H9 (cell line): ENCODE measurements at regions not wholly inside any gene's neighbourhood (a gene's known extent, or its start where the extent isn't known, plus 50 kb on each side); places are given as distances from the start of the nearest gene placed in this dataset.

Experiments
- DNase-seq: peaks from one replicate; pipeline ENCODE4 v3.0.0-alpha.2; 2017
- H2AFZ ChIP-seq: one replicate; pipeline ENCODE4 v1.6.1; 2013; ENCODE audit warnings: mild to moderate bottlenecking, low read length, control low read depth, moderate library complexity
- H2AK5ac ChIP-seq: 2 replicates; pipeline ENCODE4 v1.6.1; 2013; ENCODE audit warnings: low read length, control low read depth, mixed read lengths; ENCODE audit not compliant: insufficient read length
- H2BK120ac ChIP-seq: one replicate; pipeline ENCODE4 v1.6.1; 2013; ENCODE audit warnings: low read depth, mild to moderate bottlenecking, low read length, control low read depth, inconsistent platforms; ENCODE audit not compliant: poor library complexity, severe bottlenecking
- H2BK12ac ChIP-seq: 2 replicates; pipeline ENCODE4 v1.6.1; 2013; ENCODE audit warnings: low read length, control low read depth, mixed read lengths, low read depth; ENCODE audit not compliant: insufficient read length
- H2BK15ac ChIP-seq: 2 replicates; pipeline ENCODE4 v1.6.1; 2013; ENCODE audit warnings: low read depth, low read length, control low read depth
- H2BK20ac ChIP-seq: one replicate; pipeline ENCODE4 v1.6.1; 2013; ENCODE audit warnings: low read depth, mild to moderate bottlenecking, low read length, control low read depth, inconsistent platforms; ENCODE audit not compliant: poor library complexity, severe bottlenecking
- H2BK5ac ChIP-seq: 2 replicates; pipeline ENCODE4 v1.6.1; 2013; ENCODE audit warnings: low read length, control low read depth, mixed read lengths; ENCODE audit not compliant: insufficient read length
- H3K14ac ChIP-seq: 2 replicates; pipeline ENCODE4 v1.6.1; 2013; ENCODE audit warnings: low read length, control low read depth; ENCODE audit not compliant: insufficient read depth
- H3K18ac ChIP-seq: 2 replicates; pipeline ENCODE4 v1.6.1; 2013; ENCODE audit warnings: low read depth, mild to moderate bottlenecking, mixed read lengths, low read length, control low read depth; ENCODE audit not compliant: insufficient read length
- H3K23ac ChIP-seq: 2 replicates; pipeline ENCODE4 v1.6.1; 2013; ENCODE audit warnings: low read length, control low read depth, mixed read lengths, low read depth; ENCODE audit not compliant: insufficient read length
- H3K23me2 ChIP-seq: 2 replicates; pipeline ENCODE4 v1.6.1; 2013; ENCODE audit warnings: low read depth, mild to moderate bottlenecking, mixed read lengths, low read length, control low read depth; ENCODE audit not compliant: insufficient read length, poor library complexity, severe bottlenecking
- H3K27ac ChIP-seq: 2 replicates; pipeline ENCODE4 v1.5.1; 2013; ENCODE audit warnings: low read length, control low read depth, mixed read lengths, low read depth; ENCODE audit not compliant: insufficient read length
- H3K27me3 ChIP-seq: 2 replicates; pipeline ENCODE4 v1.6.1; 2013; ENCODE audit warnings: low read length, control low read depth, inconsistent platforms; ENCODE audit not compliant: insufficient read depth
- H3K4ac ChIP-seq: 2 replicates; pipeline ENCODE4 v1.6.1; 2013; ENCODE audit warnings: low read depth, mild to moderate bottlenecking, control low read depth, inconsistent platforms, low read length, moderate library complexity
- H3K4me1 ChIP-seq: 2 replicates; pipeline ENCODE4 v1.6.1; 2013; ENCODE audit warnings: low read length, control low read depth, inconsistent platforms; ENCODE audit not compliant: insufficient read depth
- H3K4me2 ChIP-seq: 2 replicates; pipeline ENCODE4 v1.6.1; 2013; ENCODE audit warnings: low read length, control low read depth, mixed read lengths; ENCODE audit not compliant: insufficient read length, insufficient read depth
- H3K56ac ChIP-seq: 2 replicates; pipeline ENCODE4 v1.6.1; 2013; ENCODE audit warnings: low read depth, mild to moderate bottlenecking, mixed read lengths, low read length, control low read depth; ENCODE audit not compliant: insufficient read length
- H3K79me1 ChIP-seq: 2 replicates; pipeline ENCODE4 v1.6.1; 2013; ENCODE audit warnings: low read depth, mild to moderate bottlenecking, moderate library complexity, low read length, control low read depth, inconsistent platforms; ENCODE audit not compliant: insufficient read depth, poor library complexity, severe bottlenecking
- H3K79me2 ChIP-seq: 2 replicates; pipeline ENCODE4 v1.6.1; 2013; ENCODE audit warnings: low read length, control low read depth, inconsistent platforms; ENCODE audit not compliant: insufficient read depth
- H3K9ac ChIP-seq: 2 replicates; pipeline ENCODE4 v1.6.1; 2013; ENCODE audit warnings: low read length, control low read depth, mixed read lengths; ENCODE audit not compliant: insufficient read length; ENCODE audit errors: extremely low read depth
- H3K9me3 ChIP-seq: one replicate; pipeline ENCODE4 v1.6.1; 2013; ENCODE audit warnings: low read depth, low read length, inconsistent platforms; ENCODE audit not compliant: control insufficient read depth
- H3T11ph ChIP-seq: one replicate; pipeline ENCODE4 v1.6.1; 2013; ENCODE audit warnings: mild to moderate bottlenecking, low read length, control low read depth, inconsistent platforms
- H4K20me1 ChIP-seq: one replicate; pipeline ENCODE4 v1.6.1; 2013; ENCODE audit not compliant: control insufficient read depth, insufficient read length, insufficient read depth
- H4K5ac ChIP-seq: 2 replicates; pipeline ENCODE4 v1.6.1; 2013; ENCODE audit warnings: low read depth, mild to moderate bottlenecking, mixed read lengths, low read length, control low read depth; ENCODE audit not compliant: insufficient read length
- H4K8ac ChIP-seq: replicated peaks from 2 replicates; pipeline ENCODE4 v1.6.1; 2013; ENCODE audit warnings: low read length, control low read depth, mixed read lengths, low read depth; ENCODE audit not compliant: insufficient read length
- H4K91ac ChIP-seq: 2 replicates; pipeline ENCODE4 v1.6.1; 2013; ENCODE audit warnings: low read depth, mild to moderate bottlenecking, moderate library complexity, mixed read lengths, low read length, control low read depth; ENCODE audit not compliant: insufficient read length
- H3K27ac Mint-ChIP-seq, 3 experiments: 2 replicates in 2 of 3; 3 replicates in 1 of 3; pipeline ENCODE4 v1.8.0; 2020 to 2021; ENCODE audit warnings: mixed read lengths in 3 of 3, mild to moderate bottlenecking in 1 of 3, moderate library complexity in 1 of 3
- H3K27me3 Mint-ChIP-seq: 2 replicates; pipeline ENCODE4 v1.8.0; 2021; ENCODE audit warnings: low read depth, mild to moderate bottlenecking, moderate library complexity, mixed read lengths
- H3K36me3 Mint-ChIP-seq, 3 experiments: 2 replicates in 2 of 3; 3 replicates in 1 of 3; pipeline ENCODE4 v1.8.0; 2020 to 2021; ENCODE audit warnings: low read depth in 3 of 3, mixed read lengths in 3 of 3; ENCODE audit not compliant: insufficient read depth in 1 of 3
- H3K4me1 Mint-ChIP-seq, 2 experiments: 2 replicates each; pipeline ENCODE4 v1.8.0; 2020; ENCODE audit warnings: mixed read lengths in 2 of 2
- H3K4me3 Mint-ChIP-seq, 2 experiments: 2 replicates in 1 of 2; 3 replicates in 1 of 2; pipeline ENCODE4 v1.8.0; 2020 to 2021; ENCODE audit warnings: mild to moderate bottlenecking in 2 of 2, mixed read lengths in 2 of 2, moderate library complexity in 1 of 2
- H3K9me3 Mint-ChIP-seq, 2 experiments: 2 replicates in 1 of 2; 3 replicates in 1 of 2; pipeline ENCODE4 v1.8.0; 2020; ENCODE audit warnings: mild to moderate bottlenecking in 2 of 2, mixed read lengths in 2 of 2, moderate library complexity in 1 of 2
- WGBS: extraction: QIAGEN DNeasy Blood & Tissue Kit; methylation state at CpG from one replicate; pipeline ENCODE4 v1.1.7; 2013; ENCODE audit warnings: missing lambda C conversion rate, low lambda C conversion rate, mixed read lengths; ENCODE audit not compliant: insufficient read length; ENCODE audit errors: extremely low coverage; 5-methylcytosine and 5-hydroxymethylcytosine counted together
- TF ChIP-seq, protein P1 (sequence below): fragments of 200-600 bp; sonication (generic); conservative IDR thresholded peaks from 3 replicates; pipeline ENCODE4 v1.8.0; 2021; ENCODE audit warnings: antibody characterized with exemption, mild to moderate bottlenecking

- Mint-ChIP-seq H3K27ac (no peak overlapping the region), H3K27me3 (no peaks in the 10 kb centered on the region), H3K4me1 (no peaks in the 10 kb centered on the region), H3K4me3 (no peak overlapping the region), H3K36me3 (no peaks in the 10 kb centered on the region), H3K9me3 (no peaks in the 10 kb centered on the region)
- Histone ChIP-seq H2AFZ (no peak overlapping the region), H3K9ac (no peak overlapping the region), H3K4ac (no peak overlapping the region), H4K91ac (no peak overlapping the region), H3K14ac (no peak overlapping the region), H3K56ac (no peak overlapping the region), H3K27ac (no peak overlapping the region), H3K4me2 (no peak overlapping the region), H4K8ac (no peak overlapping the region), H3K18ac (no peak overlapping the region), H3K4me1 (no peaks in the 10 kb centered on the region), H2BK12ac (no peak overlapping the region), H3K23ac (no peak overlapping the region), H3K79me1 (no peaks in the 10 kb centered on the region), H2AK5ac (no peak overlapping the region), H3K27me3 (no peaks in the 10 kb centered on the region), H3K79me2 (no peaks in the 10 kb centered on the region), H4K5ac (no peak overlapping the region), H3K23me2 (no peaks in the 10 kb centered on the region), H2BK120ac (no peak overlapping the region), H3T11ph (no peak overlapping the region), H3K9me3 (no peaks in the 10 kb centered on the region), H4K20me1 (no peaks in the 10 kb centered on the region), H2BK15ac (no peak overlapping the region), H2BK20ac (no peak overlapping the region), H2BK5ac (no peak overlapping the region)
- DNase-seq = no peak
- no CpG with 5 or more reads among the region's 4 CpGs for WGBS
- TF ChIP-seq, protein P1, sequence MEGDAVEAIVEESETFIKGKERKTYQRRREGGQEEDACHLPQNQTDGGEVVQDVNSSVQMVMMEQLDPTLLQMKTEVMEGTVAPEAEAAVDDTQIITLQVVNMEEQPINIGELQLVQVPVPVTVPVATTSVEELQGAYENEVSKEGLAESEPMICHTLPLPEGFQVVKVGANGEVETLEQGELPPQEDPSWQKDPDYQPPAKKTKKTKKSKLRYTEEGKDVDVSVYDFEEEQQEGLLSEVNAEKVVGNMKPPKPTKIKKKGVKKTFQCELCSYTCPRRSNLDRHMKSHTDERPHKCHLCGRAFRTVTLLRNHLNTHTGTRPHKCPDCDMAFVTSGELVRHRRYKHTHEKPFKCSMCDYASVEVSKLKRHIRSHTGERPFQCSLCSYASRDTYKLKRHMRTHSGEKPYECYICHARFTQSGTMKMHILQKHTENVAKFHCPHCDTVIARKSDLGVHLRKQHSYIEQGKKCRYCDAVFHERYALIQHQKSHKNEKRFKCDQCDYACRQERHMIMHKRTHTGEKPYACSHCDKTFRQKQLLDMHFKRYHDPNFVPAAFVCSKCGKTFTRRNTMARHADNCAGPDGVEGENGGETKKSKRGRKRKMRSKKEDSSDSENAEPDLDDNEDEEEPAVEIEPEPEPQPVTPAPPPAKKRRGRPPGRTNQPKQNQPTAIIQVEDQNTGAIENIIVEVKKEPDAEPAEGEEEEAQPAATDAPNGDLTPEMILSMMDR = no peak
Measured at GRCh38 chr12:58592475-58593207, 327.7 kb downstream of the LRIG3 start.
